OCI-LY1 (cell line): ENCODE measurements at regions not wholly inside any gene's neighbourhood (a gene's known extent, or its start where the extent isn't known, plus 50 kb on each side); places are given as distances from the start of the nearest gene placed in this dataset.
"Not testable (repeated sequence)": the region's sequence is repeated elsewhere in the genome, so short reads cannot be mapped to it uniquely, and the experiment has no call there.

Experiments used
- H2AFZ ChIP-seq: fragments of 200-600 bp; sonication (generic), shearing (Covaris generic); 2 replicates; pipeline ENCODE4 v1.6.0; 2014; ENCODE audit warnings: antibody characterized with exemption, mild to moderate bottlenecking, low read length
- H3F3A ChIP-seq: fragments of 200-600 bp; sonication (generic), shearing (Covaris generic); 2 replicates; pipeline ENCODE4 v1.6.0; 2014; ENCODE audit warnings: mild to moderate bottlenecking, antibody characterized with exemption, low read length, moderate library complexity; ENCODE audit not compliant: insufficient read depth
- H3K27ac ChIP-seq: fragments of 200-600 bp; sonication (generic); 2 replicates; pipeline ENCODE4 v1.5.1; 2014; ENCODE audit warnings: low read length, mixed run types, mild to moderate bottlenecking, low read depth; ENCODE audit not compliant: poor library complexity, severe bottlenecking
- H3K27me3 ChIP-seq: fragments of 200-600 bp; sonication (generic); 2 replicates; pipeline ENCODE4 v1.6.0; 2014; ENCODE audit warnings: antibody characterized with exemption, mild to moderate bottlenecking, low read length, moderate library complexity; ENCODE audit not compliant: insufficient read depth
- H3K36me3 ChIP-seq: fragments of 200-600 bp; sonication (generic); 2 replicates; pipeline ENCODE4 v1.6.1; 2014; ENCODE audit warnings: mild to moderate bottlenecking, antibody characterized with exemption, low read length, moderate library complexity, mixed read lengths; ENCODE audit not compliant: insufficient read depth
- H3K4me1 ChIP-seq: fragments of 200-600 bp; sonication (generic); 2 replicates; pipeline ENCODE4 v1.5.1; 2014; ENCODE audit warnings: mild to moderate bottlenecking, low read length, moderate library complexity; ENCODE audit not compliant: insufficient read depth, severe bottlenecking
- H3K4me2 ChIP-seq: fragments of 200-600 bp; sonication (generic), shearing (Covaris generic); 2 replicates; pipeline ENCODE4 v1.6.1; 2014; ENCODE audit warnings: low read length
- H3K4me3 ChIP-seq: fragments of 200-600 bp; sonication (generic); 2 replicates; pipeline ENCODE4 v1.5.1; 2014; ENCODE audit warnings: low read length, low read depth, mild to moderate bottlenecking, mixed read lengths; ENCODE audit not compliant: poor library complexity, severe bottlenecking
- H3K79me2 ChIP-seq: fragments of 200-600 bp; shearing (Covaris generic); 2 replicates; pipeline ENCODE4 v1.6.1; 2016; ENCODE audit warnings: mixed run types, low read length, mixed read lengths; ENCODE audit not compliant: insufficient read depth
- H3K9ac ChIP-seq: fragments of 200-600 bp; sonication (generic), shearing (Covaris generic); 2 replicates; pipeline ENCODE4 v1.6.1; 2014; ENCODE audit warnings: mild to moderate bottlenecking, low read length, mixed read lengths
- H3K9me2 ChIP-seq: fragments of 200-600 bp; sonication (generic), shearing (Covaris generic); 2 replicates; pipeline ENCODE4 v1.6.1; 2014; ENCODE audit warnings: low read depth, mild to moderate bottlenecking, low read length, mixed read lengths
- H3K9me3 ChIP-seq: fragments of 200-600 bp; shearing (Covaris generic); 2 replicates; pipeline ENCODE4 v1.6.1; 2014; ENCODE audit warnings: low read length, mixed read lengths
- H4K20me1 ChIP-seq: fragments of 200-600 bp; sonication (generic), shearing (Covaris generic); 2 replicates; pipeline ENCODE4 v1.6.0; 2016; ENCODE audit warnings: mild to moderate bottlenecking, low read length; ENCODE audit not compliant: insufficient read depth
- EZH2 ChIP-seq: fragments of 200-600 bp; sonication (generic), shearing (Covaris generic); IDR thresholded peaks from 2 replicates; pipeline ENCODE4 v1.8.0; 2017; ENCODE audit warnings: borderline replicate concordance, mixed run types, mild to moderate bottlenecking, antibody characterized with exemption, low read length, moderate library complexity, mixed read lengths
- TF ChIP-seq, protein P1 (sequence below): fragments of 200-600 bp; sonication (generic), shearing (Covaris generic); IDR thresholded peaks from 2 replicates; pipeline ENCODE4 v1.5.1; 2017; ENCODE audit warnings: mild to moderate bottlenecking, antibody characterized with exemption, low read length, moderate library complexity, mixed read lengths

DNA sequence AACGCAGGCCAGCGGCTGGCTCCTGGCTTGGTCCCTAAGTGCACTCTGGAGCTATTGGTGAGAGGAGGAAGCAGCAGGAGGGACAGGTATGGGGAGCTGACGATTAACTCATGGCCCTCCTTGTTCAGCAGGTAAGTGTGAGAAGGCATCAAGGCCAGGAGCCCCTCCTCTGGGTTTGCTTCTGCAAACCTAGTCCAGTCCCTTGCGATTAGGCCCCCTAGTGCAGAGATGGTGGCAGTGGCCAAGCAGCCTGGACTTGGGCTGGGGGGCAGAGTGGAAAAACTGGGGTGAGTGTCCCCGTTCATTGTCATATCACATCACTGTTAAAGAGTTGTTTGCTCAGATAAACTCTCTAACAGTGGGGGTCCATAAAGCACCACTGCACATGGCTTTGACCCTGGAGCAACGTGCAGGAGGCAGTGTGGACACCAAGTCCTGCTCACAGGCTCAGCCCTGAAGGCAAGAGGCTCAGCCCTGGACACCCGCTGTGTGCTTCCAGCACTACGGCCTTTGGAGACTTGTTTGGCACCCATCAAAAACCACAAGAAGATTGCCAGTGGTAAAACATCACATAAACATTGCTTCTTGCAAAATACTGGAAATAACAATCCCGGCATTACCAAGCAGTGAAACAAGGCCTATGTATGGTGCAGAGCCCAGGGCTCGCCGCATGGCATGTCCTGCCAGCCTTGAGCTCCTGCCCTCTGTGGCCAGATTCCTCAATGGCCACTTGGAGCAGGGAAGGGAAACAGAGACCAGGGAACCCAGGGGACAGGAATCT is 184.3 kb upstream of the RTL1 start:
- H3F3A ChIP-seq = no peaks in the 10 kb centered on the region
- H3K27ac ChIP-seq = no peak overlapping the region
- TF ChIP-seq EZH2 = no peak
- TF ChIP-seq, protein P1, sequence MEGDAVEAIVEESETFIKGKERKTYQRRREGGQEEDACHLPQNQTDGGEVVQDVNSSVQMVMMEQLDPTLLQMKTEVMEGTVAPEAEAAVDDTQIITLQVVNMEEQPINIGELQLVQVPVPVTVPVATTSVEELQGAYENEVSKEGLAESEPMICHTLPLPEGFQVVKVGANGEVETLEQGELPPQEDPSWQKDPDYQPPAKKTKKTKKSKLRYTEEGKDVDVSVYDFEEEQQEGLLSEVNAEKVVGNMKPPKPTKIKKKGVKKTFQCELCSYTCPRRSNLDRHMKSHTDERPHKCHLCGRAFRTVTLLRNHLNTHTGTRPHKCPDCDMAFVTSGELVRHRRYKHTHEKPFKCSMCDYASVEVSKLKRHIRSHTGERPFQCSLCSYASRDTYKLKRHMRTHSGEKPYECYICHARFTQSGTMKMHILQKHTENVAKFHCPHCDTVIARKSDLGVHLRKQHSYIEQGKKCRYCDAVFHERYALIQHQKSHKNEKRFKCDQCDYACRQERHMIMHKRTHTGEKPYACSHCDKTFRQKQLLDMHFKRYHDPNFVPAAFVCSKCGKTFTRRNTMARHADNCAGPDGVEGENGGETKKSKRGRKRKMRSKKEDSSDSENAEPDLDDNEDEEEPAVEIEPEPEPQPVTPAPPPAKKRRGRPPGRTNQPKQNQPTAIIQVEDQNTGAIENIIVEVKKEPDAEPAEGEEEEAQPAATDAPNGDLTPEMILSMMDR = no peak

DNA sequence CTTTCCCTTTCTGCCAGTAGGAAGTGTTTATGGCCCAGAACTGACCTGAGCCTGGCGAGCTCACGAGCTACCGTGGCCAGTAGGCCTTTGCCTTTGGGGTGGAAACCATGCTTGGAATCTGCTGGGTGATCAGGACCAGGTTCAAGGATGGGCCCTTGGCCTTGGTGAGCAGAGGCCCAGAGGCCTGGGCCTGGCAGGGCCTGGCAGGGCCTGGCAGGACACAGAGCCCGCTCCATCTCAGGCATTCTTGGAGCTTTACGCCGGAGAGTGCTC is 184.8 kb upstream of the RTL1 start:
- no peaks in the 10 kb centered on the region for H4K20me1 ChIP-seq
- H3F3A ChIP-seq = no peaks in the 10 kb centered on the region
- no peak overlapping the region for H3K9ac ChIP-seq
- no peak overlapping the region for H3K27ac ChIP-seq
- no peaks in the 10 kb centered on the region for H3K27me3 ChIP-seq
- no peaks in the 10 kb centered on the region for H3K79me2 ChIP-seq
- no peaks in the 10 kb centered on the region for H3K36me3 ChIP-seq
- H3K4me2 ChIP-seq = no peak overlapping the region
- H3K4me3 ChIP-seq = no peak overlapping the region
- no peaks in the 10 kb centered on the region for H3K9me3 ChIP-seq
- H3K9me2 ChIP-seq = no peaks in the 10 kb centered on the region
- TF ChIP-seq EZH2 = no peak
- TF ChIP-seq, protein P1 = no peak
- H2AFZ ChIP-seq = no peak overlapping the region
- H3K4me1 ChIP-seq = no peaks in the 10 kb centered on the region

More for the DNA sequence above, 184.3 kb upstream of the RTL1 start:
- Histone ChIP-seq H3K9me3 (no peaks in the 10 kb centered on the region), H3K9me2 (no peaks in the 10 kb centered on the region), H4K20me1 (no peaks in the 10 kb centered on the region), H3K27me3 (no peaks in the 10 kb centered on the region), H3K4me2 (no peak overlapping the region), H3K4me3 (no peak overlapping the region), H3K79me2 (no peaks in the 10 kb centered on the region), H3K36me3 (no peaks in the 10 kb centered on the region), H3K9ac (no peak overlapping the region), H2AFZ (no peak overlapping the region), H3K4me1 (no peaks in the 10 kb centered on the region)

GRCh38 chr14:101088714-101089113 is 185.2 kb upstream of the RTL1 start:
- Histone ChIP-seq H3K27me3 (no peaks in the 10 kb centered on the region), H3K79me2 (no peaks in the 10 kb centered on the region), H3K9me3 (no peaks in the 10 kb centered on the region), H3F3A (no peaks in the 10 kb centered on the region), H2AFZ (no peak overlapping the region), H3K4me2 (no peak overlapping the region), H3K36me3 (no peaks in the 10 kb centered on the region), H3K27ac (no peak overlapping the region), H3K9me2 (no peaks in the 10 kb centered on the region), H4K20me1 (no peaks in the 10 kb centered on the region), H3K4me3 (no peak overlapping the region), H3K9ac (no peak overlapping the region), H3K4me1 (no peaks in the 10 kb centered on the region)
- TF ChIP-seq, protein P1 = no peak
- TF ChIP-seq EZH2 = no peak

DNA sequence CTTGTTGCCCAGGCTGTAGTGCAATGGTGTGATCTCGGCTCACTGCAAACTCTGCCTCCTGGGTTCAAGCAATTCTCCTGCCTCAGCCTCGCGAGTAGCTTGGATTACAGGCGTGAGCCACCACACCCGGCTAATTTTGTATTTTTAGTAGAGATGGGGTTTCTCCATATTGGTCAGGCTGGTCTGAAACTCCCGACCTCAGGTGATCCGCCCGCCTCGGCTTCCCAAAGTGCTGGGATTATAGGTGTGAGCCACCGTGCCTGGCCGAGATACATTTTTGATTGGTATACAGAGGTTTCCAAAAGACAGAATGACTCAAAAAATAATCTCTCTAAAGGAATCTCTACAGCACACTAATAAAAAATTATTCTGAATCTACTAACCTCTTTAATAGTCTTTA is 187.0 kb upstream of the RTL1 start:
- not testable (repeated sequence) for H3K79me2 ChIP-seq, H3K4me1 ChIP-seq, H3K4me2 ChIP-seq, H3K36me3 ChIP-seq, H2AFZ ChIP-seq, H3K9me3 ChIP-seq, H4K20me1 ChIP-seq, H3K27ac ChIP-seq, H3K9me2 ChIP-seq, H3F3A ChIP-seq, H3K27me3 ChIP-seq, H3K4me3 ChIP-seq, H3K9ac ChIP-seq
